ENCODE measurements at regions not wholly inside any gene's neighbourhood (a gene's known extent, or its start where the extent isn't known, plus 50 kb on each side); places are given as distances from the start of the nearest gene placed in this dataset.
A peak's percentile ranks its signal among the peaks of the same experiment; 100 is the strongest.

DNA sequence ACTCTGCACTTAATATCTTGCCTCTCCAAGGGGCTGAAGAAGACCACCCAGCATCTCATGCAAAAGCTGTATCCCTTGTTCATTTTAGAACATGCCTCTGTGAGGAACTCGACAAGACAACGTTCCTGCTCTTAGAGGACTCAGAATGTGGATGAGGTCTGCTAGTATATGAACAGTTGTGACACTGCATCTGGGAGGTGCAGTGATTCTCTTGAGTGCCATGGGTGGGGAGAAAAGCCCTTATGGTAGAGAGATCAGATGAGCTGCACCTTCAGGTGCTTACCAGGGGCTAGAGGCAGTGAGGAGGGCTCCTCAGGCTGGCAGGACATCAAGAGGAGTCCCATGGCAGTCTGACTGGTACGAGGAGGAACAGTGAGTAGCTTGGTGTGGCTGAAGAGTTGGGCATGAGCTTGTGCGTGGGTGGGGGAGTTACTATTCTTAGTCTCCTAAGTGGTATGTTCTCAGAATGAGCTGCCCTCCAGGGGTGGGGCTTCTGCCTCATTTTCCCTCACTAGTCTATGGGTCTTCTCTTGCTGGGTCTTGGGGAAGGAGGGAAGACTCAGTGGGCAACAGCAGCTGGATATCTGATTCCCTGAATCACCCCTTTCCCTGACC, 56.7 kb upstream of the ATP2B2 start:
- TF ChIP-seq, protein P1, sequence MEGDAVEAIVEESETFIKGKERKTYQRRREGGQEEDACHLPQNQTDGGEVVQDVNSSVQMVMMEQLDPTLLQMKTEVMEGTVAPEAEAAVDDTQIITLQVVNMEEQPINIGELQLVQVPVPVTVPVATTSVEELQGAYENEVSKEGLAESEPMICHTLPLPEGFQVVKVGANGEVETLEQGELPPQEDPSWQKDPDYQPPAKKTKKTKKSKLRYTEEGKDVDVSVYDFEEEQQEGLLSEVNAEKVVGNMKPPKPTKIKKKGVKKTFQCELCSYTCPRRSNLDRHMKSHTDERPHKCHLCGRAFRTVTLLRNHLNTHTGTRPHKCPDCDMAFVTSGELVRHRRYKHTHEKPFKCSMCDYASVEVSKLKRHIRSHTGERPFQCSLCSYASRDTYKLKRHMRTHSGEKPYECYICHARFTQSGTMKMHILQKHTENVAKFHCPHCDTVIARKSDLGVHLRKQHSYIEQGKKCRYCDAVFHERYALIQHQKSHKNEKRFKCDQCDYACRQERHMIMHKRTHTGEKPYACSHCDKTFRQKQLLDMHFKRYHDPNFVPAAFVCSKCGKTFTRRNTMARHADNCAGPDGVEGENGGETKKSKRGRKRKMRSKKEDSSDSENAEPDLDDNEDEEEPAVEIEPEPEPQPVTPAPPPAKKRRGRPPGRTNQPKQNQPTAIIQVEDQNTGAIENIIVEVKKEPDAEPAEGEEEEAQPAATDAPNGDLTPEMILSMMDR (IDR thresholded peaks at IDR 0.05), result no peak
- Histone ChIP-seq H3K36me3 (ENCODE audit: control insufficient read depth, insufficient read depth, low read length) (no peaks in the 10 kb centered on the region), H3K4me1 (ENCODE audit: control insufficient read depth, insufficient read depth, low read length) (peaks cover 7% of the 10 kb centered on the region), H3K27ac (ENCODE audit: low read length) (no peak overlapping the region), H3K27me3 (ENCODE audit: control insufficient read depth, insufficient read depth, low read length) (no peaks in the 10 kb centered on the region), H3K9me3 (ENCODE audit: control insufficient read depth, insufficient read depth, low read length) (no peaks in the 10 kb centered on the region), H3K4me3 (ENCODE audit: low read length) (no peak overlapping the region)
- no peak for ATAC-seq
- H3K9me3 Mint-ChIP-seq, result no peaks in the 10 kb centered on the region
- peaks cover 22 to 42% of the 10 kb centered on the region in 2 donors for H3K27me3 Mint-ChIP-seq (ENCODE audit: low read depth in 2 of 2)
- H3K4me3 Mint-ChIP-seq, result no peak overlapping the region
- intact Hi-C loops (cut with micrococcal nuclease), result no loop called here
- peaks cover 8 to 9% of the 10 kb centered on the region in 2 donors for H3K4me1 Mint-ChIP-seq
- no peak overlapping the region for H3K27ac Mint-ChIP-seq
- 72% methylated on average over 4 of the region's 4 CpGs for WGBS (ENCODE audit: insufficient coverage)
- no peak for DNase-seq
- H3K36me3 Mint-ChIP-seq, result no peaks in the 10 kb centered on the region

DNA sequence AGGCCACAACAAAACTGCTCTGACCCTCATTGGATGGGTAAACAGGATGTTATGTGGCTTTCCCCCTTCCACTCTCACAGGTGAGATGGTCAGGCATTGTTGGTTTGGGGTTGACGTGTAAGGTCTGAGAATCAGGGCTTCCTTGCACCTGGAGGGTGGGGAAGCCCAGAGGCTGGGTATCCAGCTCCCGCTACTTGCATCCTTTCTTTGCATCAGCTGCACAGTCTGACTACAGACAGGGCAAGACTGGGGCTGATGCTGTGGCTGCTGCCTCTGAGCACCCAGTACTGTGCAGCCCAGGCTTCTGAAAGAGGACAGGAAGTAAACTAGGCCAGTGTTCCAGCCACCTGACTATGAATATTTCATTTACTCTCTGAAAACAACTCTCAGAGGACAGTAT, 58.0 kb upstream of the ATP2B2 start:
- peaks cover 22 to 42% of the 10 kb centered on the region in 2 donors for H3K27me3 Mint-ChIP-seq (ENCODE audit: low read depth in 2 of 2)
- no peak overlapping the region for H3K27ac ChIP-seq (ENCODE audit: low read length)
- TF ChIP-seq, protein P1 (IDR thresholded peaks at IDR 0.05), result no peak
- H3K27ac Mint-ChIP-seq, result no peak overlapping the region
- DNase-seq (no peak), ATAC-seq (peak in 1 of 3 donors; percentile 23)
- intact Hi-C loops (cut with micrococcal nuclease), result no loop called here
- H3K36me3 Mint-ChIP-seq, result no peaks in the 10 kb centered on the region
- H3K36me3 ChIP-seq (ENCODE audit: control insufficient read depth, insufficient read depth, low read length), result no peaks in the 10 kb centered on the region
- H3K4me3 Mint-ChIP-seq, result no peak overlapping the region
- no peaks in the 10 kb centered on the region for H3K4me1 ChIP-seq (ENCODE audit: control insufficient read depth, insufficient read depth, low read length)
- no peak overlapping the region for H3K4me3 ChIP-seq (ENCODE audit: low read length)
- 91% methylated on average over 2 of the region's 2 CpGs for WGBS (ENCODE audit: insufficient coverage)
- no peaks in the 10 kb centered on the region for H3K4me1 Mint-ChIP-seq
- no peaks in the 10 kb centered on the region for H3K9me3 ChIP-seq (ENCODE audit: control insufficient read depth, insufficient read depth, low read length)
- no peaks in the 10 kb centered on the region for H3K27me3 ChIP-seq (ENCODE audit: control insufficient read depth, insufficient read depth, low read length)
- H3K9me3 Mint-ChIP-seq, result no peaks in the 10 kb centered on the region

DNA sequence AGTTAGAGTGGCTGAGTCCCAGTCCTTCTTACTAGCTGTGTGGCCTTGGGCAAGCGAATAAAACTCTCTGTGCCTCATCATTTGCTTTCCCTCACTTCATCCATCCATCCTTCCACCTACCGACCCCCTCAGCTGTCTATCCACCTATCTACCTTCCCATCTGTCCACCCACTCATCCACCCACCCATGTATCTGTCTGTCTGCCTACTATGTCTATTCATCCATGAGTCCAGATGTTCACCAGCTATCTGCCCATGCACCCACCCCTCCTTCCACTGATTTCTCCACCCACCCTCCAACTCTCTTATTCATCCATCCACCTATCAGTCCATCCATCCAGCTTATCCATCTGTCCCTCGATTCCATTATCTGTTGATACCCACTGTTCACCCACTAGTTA, 60.4 kb upstream of the ATP2B2 start:
- Mint-ChIP-seq H3K27ac (no peak overlapping the region), H3K4me3 (no peak overlapping the region), H3K4me1 (no peaks in the 10 kb centered on the region), H3K27me3 (ENCODE audit: low read depth in 2 of 2) (peaks cover 14 to 33% of the 10 kb centered on the region in 2 donors), H3K9me3 (no peaks in the 10 kb centered on the region), H3K36me3 (no peaks in the 10 kb centered on the region)
- Histone ChIP-seq H3K9me3 (ENCODE audit: control insufficient read depth, insufficient read depth, low read length) (no peaks in the 10 kb centered on the region), H3K27ac (ENCODE audit: low read length) (no peak overlapping the region), H3K36me3 (ENCODE audit: control insufficient read depth, insufficient read depth, low read length) (no peaks in the 10 kb centered on the region), H3K4me1 (ENCODE audit: control insufficient read depth, insufficient read depth, low read length) (no peaks in the 10 kb centered on the region), H3K4me3 (ENCODE audit: low read length) (no peak overlapping the region), H3K27me3 (ENCODE audit: control insufficient read depth, insufficient read depth, low read length) (no peaks in the 10 kb centered on the region)
- ATAC-seq, result no peak
- 90% methylated on average over 3 of the region's 3 CpGs for WGBS (ENCODE audit: insufficient coverage)
- intact Hi-C loops (cut with micrococcal nuclease), result no loop called here
- no peak for DNase-seq
- TF ChIP-seq, protein P1 (IDR thresholded peaks at IDR 0.05), result no peak

DNA sequence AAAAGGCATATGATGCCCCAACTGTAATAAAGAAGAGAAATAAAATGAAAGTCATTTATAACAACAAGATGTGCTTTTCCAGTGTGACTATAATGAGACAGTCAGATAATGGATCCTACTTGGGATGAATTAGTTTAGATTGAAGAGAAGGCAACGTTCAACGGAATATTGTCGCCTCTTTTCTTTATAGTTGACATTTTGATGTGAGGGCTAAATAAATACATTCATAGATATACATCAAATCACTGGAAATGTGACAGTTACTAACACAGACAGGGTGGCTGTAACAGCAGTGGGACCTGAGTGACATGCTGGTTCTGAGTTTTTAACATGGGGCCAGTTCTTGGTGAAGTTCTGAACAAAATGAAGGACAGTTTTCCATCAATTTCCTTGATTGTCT, 61.1 kb upstream of the ATP2B2 start:
- DNase-seq, result no peak
- H3K9me3 Mint-ChIP-seq, result no peaks in the 10 kb centered on the region
- H3K27me3 ChIP-seq (ENCODE audit: control insufficient read depth, insufficient read depth, low read length), result no peaks in the 10 kb centered on the region

More for the DNA sequence above, 61.1 kb upstream of the ATP2B2 start:
- H3K4me3 Mint-ChIP-seq, result no peak overlapping the region
- no peak overlapping the region for H3K27ac Mint-ChIP-seq
- no peak overlapping the region for H3K27ac ChIP-seq (ENCODE audit: low read length)
- no CpG with 5 or more reads among the region's 3 CpGs for WGBS (ENCODE audit: insufficient coverage)
- no peaks in the 10 kb centered on the region for H3K4me1 ChIP-seq (ENCODE audit: control insufficient read depth, insufficient read depth, low read length)
- no peak for ATAC-seq
- no peaks in the 10 kb centered on the region for H3K9me3 ChIP-seq (ENCODE audit: control insufficient read depth, insufficient read depth, low read length)
- no peaks in the 10 kb centered on the region for H3K36me3 ChIP-seq (ENCODE audit: control insufficient read depth, insufficient read depth, low read length)
- no peak overlapping the region for H3K4me3 ChIP-seq (ENCODE audit: low read length)
- no peaks in the 10 kb centered on the region for H3K4me1 Mint-ChIP-seq
- intact Hi-C loops (cut with micrococcal nuclease), result no loop called here
- H3K36me3 Mint-ChIP-seq, result no peaks in the 10 kb centered on the region
- H3K27me3 Mint-ChIP-seq (ENCODE audit: low read depth in 2 of 2), result peaks cover 12 to 27% of the 10 kb centered on the region in 2 donors
- TF ChIP-seq, protein P1 (IDR thresholded peaks at IDR 0.05), result no peak
